Subcutaneous abdominal adipose tissue (tissue), 5 donors: ENCODE measurements at regions not wholly inside any gene's neighbourhood (a gene's known extent, or its start where the extent isn't known, plus 50 kb on each side); places are given as distances from the start of the nearest gene placed in this dataset.

ENCODE experiments used
- H3K27ac ChIP-seq: one replicate; pipeline ENCODE4 v1.7.0; 2013; ENCODE audit warnings: low read depth, mild to moderate bottlenecking, inconsistent platforms, low read length, moderate library complexity
- H3K27me3 ChIP-seq, 5 donors: one replicate each; pipeline ENCODE4 v1.7.0; 2013; ENCODE audit warnings: low read length in 5 of 5, inconsistent platforms in 1 of 5; ENCODE audit not compliant: control insufficient read depth in 5 of 5, insufficient read depth in 4 of 5
- H3K36me3 ChIP-seq, 5 donors: one replicate each; pipeline ENCODE4 v1.7.0; 2013; ENCODE audit warnings: low read length in 5 of 5; ENCODE audit not compliant: control insufficient read depth in 5 of 5, insufficient read depth in 5 of 5
- H3K4me1 ChIP-seq, 5 donors: one replicate each; pipeline ENCODE4 v1.7.0; 2013; ENCODE audit warnings: low read length in 5 of 5, mild to moderate bottlenecking in 3 of 5, moderate library complexity in 1 of 5; ENCODE audit not compliant: control insufficient read depth in 5 of 5, insufficient read depth in 5 of 5
- H3K4me3 ChIP-seq, 5 donors: one replicate each; pipeline ENCODE4 v1.7.0; 2013; ENCODE audit warnings: low read length in 5 of 5, low read depth in 1 of 5
- H3K9ac ChIP-seq, 5 donors: one replicate each; pipeline ENCODE4 v1.7.0; 2013; ENCODE audit warnings: low read length in 5 of 5, mild to moderate bottlenecking in 4 of 5, moderate library complexity in 3 of 5
- H3K9me3 ChIP-seq, 5 donors: one replicate each; pipeline ENCODE4 v1.7.0; 2013; ENCODE audit warnings: low read length in 5 of 5; ENCODE audit not compliant: control insufficient read depth in 5 of 5
- donor health status: healthy.
- donor health status: healthy.
- donor health status: healthy.
- donor health status: healthy.
- donor health status: healthy.

GRCh38 chr6:71385111-71385822 is 96.7 kb downstream of the OGFRL1 start:
- H3K36me3 ChIP-seq = peaks cover 0 to 4% (median 2%) of the 10 kb centered on the region in 5 donors
- no peak overlapping the region for H3K9ac ChIP-seq
- no peaks in the 10 kb centered on the region for H3K9me3 ChIP-seq
- peak overlapping the region; percentile 92 for H3K27ac ChIP-seq
- H3K27me3 ChIP-seq = no peaks in the 10 kb centered on the region
- H3K4me1 ChIP-seq = peaks cover 2 to 49% (median 39%) of the 10 kb centered on the region in 5 donors
- H3K4me3 ChIP-seq = no peak overlapping the region

- Histone ChIP-seq H3K4me1 (peaks cover 0 to 48% (median 39%) of the 10 kb centered on the region in 5 donors), H3K36me3 (peaks cover 0 to 4% (median 2%) of the 10 kb centered on the region in 5 donors), H3K4me3 (no peak overlapping the region), H3K27me3 (no peaks in the 10 kb centered on the region), H3K9ac (no peak overlapping the region), H3K27ac (peak overlapping the region; percentile 92), H3K9me3 (no peaks in the 10 kb centered on the region)
Measured at GRCh38 chr6:71386215-71386614, 97.6 kb downstream of the OGFRL1 start.

- Histone ChIP-seq H3K4me1 (peaks cover 0 to 53% (median 46%) of the 10 kb centered on the region in 5 donors), H3K27ac (peak overlapping the region; percentile 92)
Measured at GRCh38 chr6:71387179-71387578, 98.6 kb downstream of the OGFRL1 start.

GRCh38 chr6:71388068-71388744 is 99.6 kb downstream of the OGFRL1 start:
- no peaks in the 10 kb centered on the region for H3K27me3 ChIP-seq
- peaks cover 3 to 63% (median 53%) of the 10 kb centered on the region in 5 donors for H3K4me1 ChIP-seq
- H3K4me3 ChIP-seq = no peak overlapping the region
- H3K9ac ChIP-seq = no peak overlapping the region
- H3K36me3 ChIP-seq = peaks cover 0 to 4% (median 2%) of the 10 kb centered on the region in 5 donors
- H3K9me3 ChIP-seq = no peaks in the 10 kb centered on the region
- H3K27ac ChIP-seq = peak overlapping the region; percentile 92

More at GRCh38 chr6:71387179-71387578, 98.6 kb downstream of the OGFRL1 start:
- H3K36me3 ChIP-seq = peaks cover 0 to 4% (median 2%) of the 10 kb centered on the region in 5 donors
- no peak overlapping the region for H3K9ac ChIP-seq
- no peaks in the 10 kb centered on the region for H3K27me3 ChIP-seq
- no peak overlapping the region for H3K4me3 ChIP-seq
- no peaks in the 10 kb centered on the region for H3K9me3 ChIP-seq

- Histone ChIP-seq H3K36me3 (peaks cover 0 to 2% (median 0%) of the 10 kb centered on the region in 5 donors), H3K9me3 (no peaks in the 10 kb centered on the region), H3K9ac (no peak overlapping the region), H3K27me3 (no peaks in the 10 kb centered on the region), H3K4me3 (no peak overlapping the region), H3K4me1 (peaks cover 8 to 71% (median 56%) of the 10 kb centered on the region in 5 donors), H3K27ac (peak overlapping the region; percentile 92)
Measured at GRCh38 chr6:71388856-71389527, 100.4 kb downstream of the OGFRL1 start.

GRCh38 chr6:71391126-71391525 is 102.5 kb downstream of the OGFRL1 start:
- peak overlapping the region; percentile 92 for H3K27ac ChIP-seq
- peaks cover 12 to 87% (median 69%) of the 10 kb centered on the region in 5 donors for H3K4me1 ChIP-seq
- no peaks in the 10 kb centered on the region for H3K9me3 ChIP-seq

GRCh38 chr6:71392276-71392675 is 103.7 kb downstream of the OGFRL1 start:
- H3K4me3 ChIP-seq = no peak overlapping the region

More at GRCh38 chr6:71391126-71391525, 102.5 kb downstream of the OGFRL1 start:
- no peak overlapping the region for H3K9ac ChIP-seq
- no peak overlapping the region for H3K4me3 ChIP-seq
- no peaks in the 10 kb centered on the region for H3K36me3 ChIP-seq
- H3K27me3 ChIP-seq = no peaks in the 10 kb centered on the region

GRCh38 chr6:71393471-71393870 is 104.9 kb downstream of the OGFRL1 start:
- H3K4me1 ChIP-seq = peaks cover 12 to 65% (median 60%) of the 10 kb centered on the region in 5 donors
- peak overlapping the region; percentile 92 for H3K27ac ChIP-seq
- peaks cover 0 to 14% (median 4%) of the 10 kb centered on the region in 5 donors for H3K36me3 ChIP-seq

More at GRCh38 chr6:71392276-71392675, 103.7 kb downstream of the OGFRL1 start:
- Histone ChIP-seq H3K27me3 (no peaks in the 10 kb centered on the region), H3K4me1 (peaks cover 12 to 77% (median 70%) of the 10 kb centered on the region in 5 donors), H3K9ac (no peak overlapping the region), H3K27ac (peak overlapping the region; percentile 92), H3K9me3 (no peaks in the 10 kb centered on the region), H3K36me3 (peaks cover 0 to 8% (median 3%) of the 10 kb centered on the region in 5 donors)

GRCh38 chr6:71393981-71394432 is 105.4 kb downstream of the OGFRL1 start:
- Histone ChIP-seq H3K9me3 (no peaks in the 10 kb centered on the region), H3K27ac (peak overlapping the region; percentile 92), H3K9ac (peak overlapping the region in 4 of 5 donors; percentile 9 to 38 (median 20)), H3K4me1 (peaks cover 12 to 60% (median 55%) of the 10 kb centered on the region in 5 donors), H3K4me3 (peak overlapping the region in 2 of 5 donors; percentile 12 to 13), H3K36me3 (peaks cover 0 to 14% (median 4%) of the 10 kb centered on the region in 5 donors), H3K27me3 (no peaks in the 10 kb centered on the region)

More at GRCh38 chr6:71393471-71393870, 104.9 kb downstream of the OGFRL1 start:
- H3K9me3 ChIP-seq = no peaks in the 10 kb centered on the region
- no peaks in the 10 kb centered on the region for H3K27me3 ChIP-seq
- H3K9ac ChIP-seq = peak overlapping the region in 4 of 5 donors; percentile 0 to 30 (median 14)
- H3K4me3 ChIP-seq = no peak overlapping the region
